OCI-LY1 (cell line): ENCODE measurements at regions not wholly inside any gene's neighbourhood (a gene's known extent, or its start where the extent isn't known, plus 50 kb on each side); places are given as distances from the start of the nearest gene placed in this dataset.

Source experiments
- CTCF ChIP-seq: fragments of 200-600 bp; sonication (generic), shearing (Covaris generic); IDR thresholded peaks from 2 replicates; pipeline ENCODE4 v1.5.1; 2017; ENCODE audit warnings: mild to moderate bottlenecking, antibody characterized with exemption, low read length, moderate library complexity, mixed read lengths
- EZH2 ChIP-seq: fragments of 200-600 bp; sonication (generic), shearing (Covaris generic); IDR thresholded peaks from 2 replicates; pipeline ENCODE4 v1.8.0; 2017; ENCODE audit warnings: borderline replicate concordance, mixed run types, mild to moderate bottlenecking, antibody characterized with exemption, low read length, moderate library complexity, mixed read lengths

- TF ChIP-seq CTCF (no peak), EZH2 (no peak)
Measured at GRCh38 chr2:55099878-55100820, 49.9 kb upstream of the RTN4 start.
